ENCODE measurements at regions not wholly inside any gene's neighbourhood (a gene's known extent, or its start where the extent isn't known, plus 50 kb on each side); places are given as distances from the start of the nearest gene placed in this dataset.

DNA sequence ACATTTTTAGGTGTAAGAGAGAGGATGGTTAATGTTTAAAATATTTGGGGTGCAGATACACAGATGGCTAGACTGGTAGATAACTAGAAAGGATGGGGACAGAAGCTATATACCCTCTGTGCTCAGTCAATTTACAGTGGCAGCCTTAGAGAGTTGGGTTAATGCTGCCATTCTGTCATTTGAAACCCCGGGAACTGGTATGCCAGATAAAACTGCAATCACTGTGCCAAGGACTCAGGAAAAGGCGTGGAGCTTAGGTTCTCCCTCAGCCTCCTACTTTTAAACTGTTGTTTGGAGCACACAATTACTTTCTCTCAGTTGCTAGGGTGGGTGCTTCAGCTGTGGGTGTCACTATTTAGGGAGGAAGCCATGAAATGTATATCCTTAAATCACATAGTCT is 90.0 kb upstream of the HNRNPU start:
- ATAC-seq (no peak), DNase-seq (ENCODE audit: low spot score) (no peak)

DNA sequence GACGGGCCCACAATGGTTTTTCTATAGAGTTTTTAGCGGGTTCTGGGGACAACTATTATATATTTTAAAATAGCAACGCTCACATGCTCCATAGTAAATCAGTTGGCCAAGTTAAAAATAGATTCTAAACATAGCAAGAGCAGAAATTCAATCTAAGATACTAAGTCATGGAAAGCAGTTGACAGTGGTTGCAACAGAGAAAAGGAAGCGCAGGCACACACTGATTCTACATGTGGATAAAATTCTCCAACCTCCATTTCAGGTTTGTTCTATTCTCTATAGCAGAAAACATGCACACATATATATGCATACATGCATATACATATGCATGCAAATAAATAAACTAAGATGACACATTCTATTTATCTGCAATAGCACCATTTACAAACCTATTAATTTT is 89.6 kb upstream of the HNRNPU start:
- ATAC-seq: no peak
- DNase-seq (ENCODE audit: low spot score): no peak

DNA sequence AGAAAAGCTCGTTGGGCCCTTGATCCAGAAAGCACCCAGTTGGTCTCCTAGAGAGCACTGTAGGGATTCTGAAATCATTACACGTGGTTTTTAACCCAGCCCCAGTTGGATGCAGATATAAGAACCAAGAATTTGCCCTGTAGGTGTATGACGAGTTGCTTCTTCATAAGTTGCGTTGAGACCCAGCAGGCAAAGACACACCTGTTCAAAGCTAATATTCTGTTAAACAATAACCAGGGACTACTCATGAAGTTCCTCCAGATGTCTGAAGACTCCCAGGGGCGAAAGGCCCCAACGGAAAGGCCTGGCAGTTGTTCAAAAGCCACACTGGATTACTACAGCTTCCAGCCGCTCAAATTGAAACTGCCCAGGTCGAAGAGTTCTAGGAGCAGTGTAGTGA is 88.6 kb upstream of the HNRNPU start:
- no peak for ATAC-seq

DNA sequence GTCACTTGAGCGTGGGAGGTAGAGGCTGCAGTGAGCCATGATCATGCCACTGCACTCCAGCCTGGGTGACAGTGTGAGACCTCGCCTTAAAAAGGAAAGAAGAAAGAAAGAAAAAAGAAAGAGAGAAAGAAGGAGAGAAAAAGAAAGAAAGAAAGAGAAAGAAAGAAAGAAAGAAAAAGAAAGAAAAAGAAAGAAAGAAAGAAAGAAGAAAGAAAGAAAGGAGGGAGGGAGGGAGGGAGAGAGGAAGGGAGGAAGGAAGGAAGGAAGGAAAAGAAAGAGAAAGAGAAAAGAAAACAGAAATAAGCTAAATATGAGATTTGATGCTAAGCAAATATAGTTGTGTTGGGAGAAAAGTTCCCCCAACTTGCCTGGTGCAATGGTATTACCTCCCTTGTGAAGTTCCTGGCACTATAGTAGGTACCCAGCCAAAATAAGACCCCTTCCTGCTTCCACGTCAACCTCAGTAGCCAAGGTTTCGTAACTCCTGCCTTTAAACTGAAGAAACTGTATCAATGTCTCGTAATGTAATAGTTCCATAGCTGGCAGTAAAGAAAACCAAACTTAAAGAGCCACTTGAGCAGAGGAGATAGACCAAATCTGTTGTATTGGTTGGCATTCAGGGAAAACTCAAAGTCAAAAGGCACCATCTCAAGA is 88.1 kb upstream of the HNRNPU start:
- DNase-seq (ENCODE audit: low spot score) (no peak), ATAC-seq (no peak)

More for the DNA sequence above, 88.6 kb upstream of the HNRNPU start:
- DNase-seq (ENCODE audit: low spot score): no peak

DNA sequence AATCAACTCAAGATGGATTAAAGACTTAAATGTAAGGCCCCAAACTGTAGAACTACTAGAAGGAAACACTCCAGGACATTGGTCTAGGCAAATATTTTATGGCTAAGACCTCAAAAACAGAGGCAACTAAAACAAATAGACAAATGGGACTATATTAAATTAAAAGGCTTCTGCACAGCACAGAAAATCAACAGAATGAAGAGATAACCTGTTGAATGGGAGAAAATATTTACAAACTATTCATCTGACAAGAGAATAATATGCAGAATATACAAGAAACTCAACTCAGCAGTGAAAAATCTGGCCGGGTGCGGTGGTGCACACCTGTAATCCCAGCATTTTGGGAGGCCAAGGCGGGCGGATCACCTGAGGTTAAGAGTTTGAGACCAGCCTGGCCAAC is 84.1 kb upstream of the HNRNPU start:
- no peak for ATAC-seq
- no peak for DNase-seq (ENCODE audit: low spot score)

DNA sequence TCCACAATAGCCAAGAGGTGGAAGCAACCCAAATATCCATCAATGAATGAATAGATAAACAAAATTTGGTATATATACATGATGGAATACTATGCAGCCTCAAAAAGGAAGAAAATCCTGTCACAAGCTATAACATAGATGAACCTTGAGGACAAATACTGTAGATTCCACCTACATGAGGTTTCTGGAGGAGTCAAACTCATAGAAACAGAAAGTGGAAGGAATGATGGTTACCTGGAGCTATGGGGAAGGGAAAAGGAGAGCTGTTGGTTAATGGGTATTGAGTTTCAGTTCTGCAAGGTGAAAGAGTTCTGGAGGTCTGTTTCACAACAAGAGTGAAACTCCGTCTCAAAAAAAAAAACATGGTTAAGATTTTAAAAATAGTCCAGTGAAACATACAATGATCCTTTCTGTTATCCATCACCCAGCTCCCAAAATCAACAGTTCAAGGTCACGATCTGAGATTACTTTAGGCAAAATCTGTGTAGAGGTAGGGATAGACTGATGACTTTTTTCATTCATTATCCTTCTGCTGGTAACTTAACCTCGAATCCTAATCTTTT is 80.8 kb upstream of the HNRNPU start:
- no peak for ATAC-seq

DNA sequence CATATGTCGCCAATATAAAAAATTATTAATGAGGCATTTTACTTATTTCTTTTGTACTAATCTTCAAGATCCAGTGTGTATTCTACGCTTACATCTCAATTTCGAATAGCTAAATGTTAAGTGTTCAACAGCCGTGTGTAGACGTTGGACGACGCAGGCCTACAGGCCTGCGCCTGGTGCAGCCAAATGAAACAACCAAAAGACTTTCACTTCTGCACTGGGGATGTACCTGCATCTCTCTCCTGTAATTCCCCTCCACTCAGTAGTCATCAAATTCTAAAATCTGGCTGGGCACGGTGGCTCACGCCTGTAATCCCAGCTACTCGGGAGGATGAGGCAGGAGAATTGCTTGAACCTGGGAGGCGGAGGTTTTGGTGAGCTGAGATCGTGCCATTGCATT is 76.8 kb upstream of the HNRNPU start:
- no peak for DNase-seq (ENCODE audit: low spot score)
- no peak for ATAC-seq

More for the DNA sequence above, 80.8 kb upstream of the HNRNPU start:
- no peak for DNase-seq (ENCODE audit: low spot score)

DNA sequence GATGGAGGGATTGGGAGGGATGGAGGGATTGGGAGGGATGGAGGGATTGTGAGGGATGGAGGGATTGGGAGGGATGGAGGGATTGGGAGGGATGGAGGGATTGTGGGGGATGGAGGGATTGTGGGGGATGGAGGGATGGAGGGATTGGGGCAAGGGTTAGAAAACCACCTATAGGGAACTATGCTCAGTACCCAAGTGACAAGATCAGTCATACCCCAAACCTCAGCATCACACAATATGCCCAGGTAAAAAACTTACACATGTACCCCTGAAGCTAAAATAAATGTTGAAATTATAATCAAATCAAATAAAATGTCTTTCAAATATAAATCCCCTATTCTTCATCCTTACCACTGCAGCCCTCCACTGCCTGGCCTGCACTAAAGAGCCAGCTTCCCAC is 72.8 kb upstream of the HNRNPU start:
- DNase-seq (ENCODE audit: low spot score) (no peak), ATAC-seq (no peak)

DNA sequence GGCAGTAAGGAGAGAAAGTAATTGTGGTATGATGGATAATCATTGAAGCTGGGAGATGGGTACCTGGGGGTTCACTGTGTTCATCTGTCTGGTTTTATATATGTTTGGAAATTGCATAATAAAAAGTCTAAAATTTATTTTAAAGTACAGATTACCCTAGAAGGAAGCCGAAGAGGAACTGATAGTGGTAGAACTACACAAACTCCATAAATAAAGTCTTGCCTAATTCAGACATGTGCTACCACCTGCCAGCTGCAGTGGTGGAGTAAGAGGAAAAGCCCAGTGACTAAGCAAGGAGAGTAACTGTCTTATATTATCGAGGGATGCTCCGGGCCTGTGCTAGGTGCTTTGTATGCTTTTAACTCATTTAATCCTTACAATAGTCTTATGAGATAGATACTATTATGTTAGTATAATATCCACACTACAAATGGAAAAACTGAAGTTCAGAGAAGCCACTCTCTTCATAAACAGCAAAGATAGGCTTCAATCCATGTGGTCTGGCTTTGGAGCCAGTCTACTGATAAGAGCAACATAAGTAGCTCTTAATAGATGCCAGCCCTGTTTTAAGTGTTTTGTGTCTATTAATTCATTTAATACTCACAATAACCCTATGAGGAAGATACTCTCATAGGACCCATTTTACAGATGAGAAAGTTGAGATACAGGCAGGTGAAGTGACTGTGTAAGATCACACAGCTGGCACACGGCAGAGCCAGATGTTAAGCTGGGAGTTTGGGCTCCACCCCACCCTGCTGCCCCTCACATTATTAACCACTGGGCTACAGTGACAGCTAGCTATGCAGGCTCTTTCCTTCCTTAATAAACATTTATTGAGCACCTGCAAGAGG is 56.8 kb upstream of the HNRNPU start:
- ATAC-seq (no peak), DNase-seq (ENCODE audit: low spot score) (no peak)

DNA sequence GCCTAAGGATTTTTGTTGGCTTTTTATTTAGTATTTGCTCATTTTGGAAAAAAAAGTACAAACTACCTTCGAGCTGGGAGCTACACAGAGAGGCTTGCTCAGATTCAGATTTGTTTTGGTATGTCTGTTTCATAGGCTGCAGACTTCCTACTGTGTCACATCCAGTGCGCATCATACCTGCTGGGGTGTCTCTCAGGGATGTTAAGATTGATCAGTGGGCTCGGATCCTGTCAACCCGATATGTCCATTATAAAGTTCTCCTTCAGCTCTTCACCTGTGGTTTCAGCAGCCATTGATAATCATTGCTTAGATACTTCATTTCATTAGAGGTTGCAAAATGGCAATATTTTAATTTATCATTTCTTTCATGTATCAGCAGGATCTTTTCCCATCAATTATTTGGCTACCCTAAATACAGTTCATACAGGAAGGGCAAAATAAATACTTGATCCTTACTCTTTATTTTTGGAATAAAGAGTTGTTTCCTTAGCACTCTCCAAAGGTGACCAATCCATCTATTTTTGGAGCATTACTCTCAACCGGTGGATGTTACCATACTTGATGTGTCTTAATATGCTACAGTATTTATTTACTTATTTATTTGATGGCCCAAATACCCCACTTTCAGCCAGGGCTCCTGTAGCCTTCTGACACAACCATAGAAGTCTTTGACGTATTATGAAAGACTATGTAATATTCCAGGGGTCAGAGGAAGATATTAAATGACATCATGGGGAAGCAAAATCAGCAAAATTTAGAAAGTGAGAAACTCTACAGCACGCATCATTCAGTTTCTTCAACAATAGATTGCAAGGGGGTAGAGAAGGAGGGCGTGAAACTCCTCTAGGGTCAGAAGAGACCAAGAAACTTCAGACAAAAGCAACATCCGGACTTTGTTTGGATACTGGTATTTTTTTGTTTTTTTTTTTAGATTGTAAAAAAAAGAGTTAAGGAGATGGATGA is 55.3 kb upstream of the HNRNPU start:
- DNase-seq (ENCODE audit: low spot score): no peak
- no peak for ATAC-seq

DNA sequence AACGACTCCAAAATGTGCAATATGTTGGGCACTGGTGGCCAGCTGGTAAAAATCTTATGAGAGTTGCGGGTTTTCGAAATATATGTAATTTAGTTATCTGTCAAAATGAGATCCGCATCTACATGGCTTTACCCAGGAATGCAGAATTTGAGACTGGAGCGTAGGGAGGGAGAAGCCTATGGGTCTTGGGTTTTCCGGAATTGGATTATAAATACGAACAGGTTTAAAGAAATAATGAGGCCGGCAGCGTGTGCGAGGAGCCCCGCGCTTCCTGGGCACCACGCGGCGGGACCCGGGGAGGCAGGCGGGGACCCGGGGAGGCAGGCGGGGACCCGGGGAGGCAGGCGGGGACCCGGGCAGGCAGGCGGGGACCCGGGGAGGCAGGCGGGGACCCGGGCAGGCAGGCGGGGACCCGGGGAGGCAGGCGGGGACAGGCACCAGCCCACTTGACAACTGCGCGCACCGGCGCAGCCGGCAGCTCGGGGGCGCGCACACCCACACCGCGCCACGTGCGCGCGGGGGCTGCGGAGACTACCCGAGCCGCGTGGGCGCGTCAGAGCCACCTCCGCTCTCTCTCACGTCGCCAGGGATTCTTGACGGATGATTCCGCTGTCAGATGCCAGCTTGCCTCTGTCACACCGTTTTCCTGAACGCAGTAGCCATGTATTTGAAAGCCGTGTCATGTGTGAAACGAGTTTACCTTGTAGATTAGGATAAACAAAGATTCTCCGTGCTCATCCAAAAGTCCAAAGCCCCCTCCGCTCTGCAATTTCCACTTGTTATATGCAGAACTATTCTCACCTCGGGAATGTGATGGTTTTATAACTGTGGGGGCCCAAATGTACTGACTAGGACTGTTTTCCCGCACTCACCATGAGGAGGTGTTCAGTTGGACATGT is 54.3 kb upstream of the HNRNPU start:
- ATAC-seq: peak; percentile 76
- DNase-seq (ENCODE audit: low spot score): no peak

DNA sequence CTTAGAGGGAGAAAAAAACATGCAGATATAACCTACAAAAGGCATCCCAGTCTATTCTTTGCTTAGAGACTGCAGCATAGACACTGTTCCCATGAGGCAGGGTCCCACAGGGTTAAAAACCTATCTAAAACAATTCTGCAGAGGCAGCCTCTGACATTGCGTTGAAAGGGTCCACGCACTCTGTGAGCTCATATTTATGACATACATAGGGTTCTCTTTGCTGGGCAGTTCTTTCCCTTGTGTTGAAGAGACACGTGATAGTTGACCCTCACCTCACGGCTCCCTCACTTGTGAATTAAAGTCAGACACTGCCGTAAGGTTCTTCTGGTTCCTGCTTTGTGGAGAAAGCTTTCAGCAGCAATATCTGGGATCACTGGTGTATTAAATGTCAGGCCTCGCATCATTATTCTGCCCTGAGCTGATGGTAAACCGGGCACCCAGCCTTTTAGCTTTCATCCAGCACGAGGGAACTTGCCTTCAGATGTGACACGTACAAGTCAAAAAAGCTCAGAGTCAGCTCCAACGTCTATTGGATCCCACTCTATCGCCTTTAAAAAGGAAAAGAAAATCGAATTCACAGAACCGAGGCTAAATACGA is 52.8 kb upstream of the HNRNPU start:
- ATAC-seq: no peak
- DNase-seq (ENCODE audit: low spot score): no peak

DNA sequence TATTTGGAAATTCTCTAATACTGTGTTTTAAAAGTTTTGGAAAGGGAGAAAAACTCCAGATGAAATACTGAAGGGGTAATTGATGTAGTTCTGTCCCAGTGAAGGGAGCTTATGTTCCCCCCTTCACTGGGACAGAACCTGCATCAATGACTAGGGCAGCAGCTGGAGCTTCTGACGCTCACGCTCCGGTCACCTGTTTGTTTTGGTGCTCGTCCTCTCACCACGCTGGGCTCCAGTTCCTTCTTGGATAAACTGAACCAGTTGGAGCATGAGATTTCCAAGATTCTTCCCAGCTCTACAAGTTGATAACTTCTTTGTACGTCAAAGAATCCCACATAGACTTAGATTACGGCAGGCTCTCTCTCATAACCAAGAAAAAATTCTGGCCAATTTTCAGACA is 51.4 kb upstream of the HNRNPU start:
- no peak for ATAC-seq

DNA sequence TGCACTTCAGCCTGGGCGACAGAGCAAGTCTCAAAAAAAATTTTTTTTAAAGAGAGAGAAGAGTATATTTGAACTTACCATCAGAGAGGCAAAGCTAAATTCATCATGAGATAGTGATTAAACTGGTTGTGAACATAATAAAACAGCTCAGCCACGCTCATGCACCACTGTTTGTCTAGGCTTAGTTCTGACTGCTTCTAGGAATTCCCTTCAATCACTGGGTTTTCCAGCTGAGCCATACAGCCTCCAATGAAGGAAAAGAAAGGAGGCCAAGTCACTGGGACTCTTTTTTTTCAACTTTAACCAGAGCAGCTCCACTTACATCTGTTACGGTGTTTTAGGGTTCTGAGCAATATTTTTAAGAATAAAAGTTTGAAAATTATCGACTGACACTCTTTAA is 50.4 kb upstream of the HNRNPU start:
- DNase-seq (ENCODE audit: low spot score) (no peak), ATAC-seq (no peak)

More for the DNA sequence above, 51.4 kb upstream of the HNRNPU start:
- DNase-seq (ENCODE audit: low spot score): no peak

All from left lobe of liver (tissue), 2 donors.